CD14-positive monocyte (primary cell): ENCODE measurements at regions not wholly inside any gene's neighbourhood (a gene's known extent, or its start where the extent isn't known, plus 50 kb on each side); places are given as distances from the start of the nearest gene placed in this dataset.

Experiments
- DNase-seq, 3 donors: peaks; one replicate each; pipeline ENCODE4 v3.0.0-alpha.2; 2011 to 2022
- H2AFZ ChIP-seq: 2 replicates; pipeline ENCODE4 v1.6.0; 2012; ENCODE audit warnings: mild to moderate bottlenecking, low read depth, low read length, inconsistent platforms; ENCODE audit not compliant: insufficient read depth, poor library complexity, severe bottlenecking
- H3K27ac ChIP-seq, 2 donors: 1 replicate in 1 of 2; 2 replicates in 1 of 2; pipeline ENCODE4 v1.5.1; 2012 to 2013; ENCODE audit warnings: low read length in 2 of 2, control low read depth in 1 of 2, inconsistent platforms in 1 of 2, low read depth in 1 of 2, mild to moderate bottlenecking in 1 of 2
- H3K27me3 ChIP-seq, 2 donors: one replicate each; pipeline versions ENCODE4 v1.6.0 to v1.6.1; 2011 to 2013; ENCODE audit warnings: low read length in 2 of 2; ENCODE audit not compliant: control insufficient read depth in 2 of 2, insufficient read depth in 2 of 2
- H3K36me3 ChIP-seq, 2 donors: replicated peaks in 1 of 2; 1 replicate in 1 of 2; 2 replicates in 1 of 2; pipeline versions ENCODE4 v1.5.1 to v1.6.1; 2012 to 2013; ENCODE audit warnings: low read length in 2 of 2, control low read depth in 1 of 2, inconsistent platforms in 1 of 2, mild to moderate bottlenecking in 1 of 2; ENCODE audit not compliant: insufficient read depth in 2 of 2, control insufficient read depth in 1 of 2
- H3K4me1 ChIP-seq, 2 donors: 1 replicate in 1 of 2; 2 replicates in 1 of 2; pipeline versions ENCODE4 v1.5.1 to v1.6.1; 2012 to 2013; ENCODE audit warnings: low read length in 2 of 2, control low read depth in 1 of 2, inconsistent platforms in 1 of 2, mild to moderate bottlenecking in 1 of 2, moderate library complexity in 1 of 2; ENCODE audit not compliant: insufficient read depth in 2 of 2, control insufficient read depth in 1 of 2
- H3K4me2 ChIP-seq: replicated peaks from 2 replicates; pipeline ENCODE3; 2012; ENCODE audit warnings: low read length, moderate library complexity, mild to moderate bottlenecking; ENCODE audit not compliant: poor library complexity, severe bottlenecking; ENCODE audit errors: extremely low read depth
- H3K4me3 ChIP-seq, 3 experiments: fragments of 200-600 bp in 1 of 3; sonication (generic) in 1 of 3; replicated peaks in 1 of 3; 1 replicate in 2 of 3; 2 replicates in 1 of 3; pipeline ENCODE4 v1.5.1; 2011 to 2013; ENCODE audit warnings: low read length in 3 of 3, mild to moderate bottlenecking in 3 of 3, control low read depth in 2 of 3, low read depth in 2 of 3, inconsistent platforms in 1 of 3, moderate library complexity in 1 of 3
- H3K79me2 ChIP-seq: 2 replicates; pipeline ENCODE4 v1.6.0; 2012; ENCODE audit warnings: mild to moderate bottlenecking, control low read depth, inconsistent platforms, low read length, moderate library complexity; ENCODE audit not compliant: insufficient read depth
- H3K9ac ChIP-seq: 2 replicates; pipeline ENCODE4 v1.6.0; 2017; ENCODE audit warnings: low read length, mild to moderate bottlenecking; ENCODE audit not compliant: insufficient read depth, poor library complexity, severe bottlenecking
- H3K9me3 ChIP-seq, 2 donors: replicated peaks in 1 of 2; 1 replicate in 1 of 2; 2 replicates in 1 of 2; pipeline versions ENCODE4 v1.5.1 to v1.6.1; 2012 to 2013; ENCODE audit warnings: low read length in 2 of 2, control low read depth in 1 of 2; ENCODE audit not compliant: control insufficient read depth in 1 of 2, insufficient read depth in 1 of 2
- H4K20me1 ChIP-seq: 2 replicates; pipeline ENCODE4 v1.6.0; 2012; ENCODE audit warnings: mild to moderate bottlenecking, low read length, control low read depth, moderate library complexity; ENCODE audit not compliant: insufficient read depth
- H3K27ac Mint-ChIP-seq, 7 donors: one replicate each; pipeline ENCODE4 v1.8.0; 2020; ENCODE audit warnings: mild to moderate bottlenecking in 7 of 7, mixed read lengths in 7 of 7, moderate library complexity in 6 of 7, inconsistent platforms in 2 of 7
- H3K27me3 Mint-ChIP-seq, 3 donors: one replicate each; pipeline ENCODE4 v1.8.0; 2021 to 2022; ENCODE audit warnings: low read depth in 3 of 3, mild to moderate bottlenecking in 3 of 3, mixed read lengths in 3 of 3, moderate library complexity in 3 of 3, inconsistent platforms in 1 of 3
- H3K36me3 Mint-ChIP-seq, 2 donors: one replicate each; pipeline ENCODE4 v1.8.0; 2020; ENCODE audit warnings: mixed read lengths in 2 of 2, inconsistent platforms in 1 of 2, mild to moderate bottlenecking in 1 of 2
- H3K4me1 Mint-ChIP-seq: one replicate; pipeline ENCODE4 v1.8.0; 2020; ENCODE audit warnings: mild to moderate bottlenecking, mixed read lengths
- H3K4me3 Mint-ChIP-seq, 2 donors: one replicate each; pipeline ENCODE4 v1.8.0; 2020; ENCODE audit warnings: mild to moderate bottlenecking in 2 of 2, mixed read lengths in 2 of 2, moderate library complexity in 1 of 2
- H3K9me3 Mint-ChIP-seq, 7 donors: one replicate each; pipeline ENCODE4 v1.8.0; 2020 to 2022; ENCODE audit warnings: mixed read lengths in 7 of 7, mild to moderate bottlenecking in 6 of 7, moderate library complexity in 6 of 7, inconsistent platforms in 2 of 7
- WGBS: methylation state at CpG from one replicate; pipeline ENCODE4 v1.1.5; 2013; ENCODE audit warnings: missing lambda C conversion rate; ENCODE audit not compliant: insufficient coverage; 5-methylcytosine and 5-hydroxymethylcytosine counted together
- intact Hi-C, 2 donors: fragments of 100-400 bp; cut with micrococcal nuclease; formaldehyde crosslinking; loops; one replicate each; pipeline versions ENCODE4 v1.15.0 to v1.15.1; 2023
- TF ChIP-seq, protein P1 (sequence below): fragments of 200-600 bp; IDR thresholded peaks from one replicate; pipeline ENCODE4 v1.8.0; 2022; ENCODE audit warnings: antibody characterized with exemption, mild to moderate bottlenecking

DNA sequence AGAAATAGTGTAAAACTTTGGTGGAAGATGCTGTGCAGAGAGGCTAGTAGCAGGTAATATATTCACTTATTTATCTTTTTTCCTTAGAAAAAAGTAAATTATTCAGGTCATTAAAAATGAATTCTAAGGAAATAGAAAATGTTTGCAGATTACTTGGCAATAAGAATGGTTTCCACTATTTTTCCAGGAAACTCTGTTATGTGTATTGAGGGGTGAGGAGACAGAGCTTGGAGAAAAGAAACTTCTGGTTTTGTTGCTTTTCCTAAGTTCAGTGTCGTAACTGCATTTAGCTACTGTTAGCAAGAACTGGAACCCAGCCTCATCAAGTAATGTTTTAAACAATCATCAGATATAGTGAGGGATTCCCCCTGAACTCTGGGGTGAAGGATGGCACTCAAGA lies 79.2 kb upstream of the SMLR1 start:
- no peak overlapping the region for H3K27ac ChIP-seq
- H3K4me2 ChIP-seq: no peak overlapping the region
- peaks cover 12 to 16% of the 10 kb centered on the region in 2 donors for H3K9me3 ChIP-seq
- no peak overlapping the region for H3K4me3 Mint-ChIP-seq
- no peaks in the 10 kb centered on the region for H4K20me1 ChIP-seq
- intact Hi-C loops: no loop called here
- no peaks in the 10 kb centered on the region for H3K4me1 ChIP-seq
- H3K27me3 Mint-ChIP-seq: peaks cover 0 to 4% (median 1%) of the 10 kb centered on the region in 3 donors
- no CpG with 5 or more reads among the region's 1 CpG for WGBS
- H3K4me1 Mint-ChIP-seq: no peaks in the 10 kb centered on the region
- peaks cover 4 to 16% (median 13%) of the 10 kb centered on the region in 7 donors for H3K9me3 Mint-ChIP-seq
- H3K36me3 ChIP-seq: no peaks in the 10 kb centered on the region
- H3K27me3 ChIP-seq: no peaks in the 10 kb centered on the region
- no peaks in the 10 kb centered on the region for H3K36me3 Mint-ChIP-seq
- DNase-seq: no peak
- no peak overlapping the region for H3K4me3 ChIP-seq
- no peaks in the 10 kb centered on the region for H3K79me2 ChIP-seq
- TF ChIP-seq, protein P1, sequence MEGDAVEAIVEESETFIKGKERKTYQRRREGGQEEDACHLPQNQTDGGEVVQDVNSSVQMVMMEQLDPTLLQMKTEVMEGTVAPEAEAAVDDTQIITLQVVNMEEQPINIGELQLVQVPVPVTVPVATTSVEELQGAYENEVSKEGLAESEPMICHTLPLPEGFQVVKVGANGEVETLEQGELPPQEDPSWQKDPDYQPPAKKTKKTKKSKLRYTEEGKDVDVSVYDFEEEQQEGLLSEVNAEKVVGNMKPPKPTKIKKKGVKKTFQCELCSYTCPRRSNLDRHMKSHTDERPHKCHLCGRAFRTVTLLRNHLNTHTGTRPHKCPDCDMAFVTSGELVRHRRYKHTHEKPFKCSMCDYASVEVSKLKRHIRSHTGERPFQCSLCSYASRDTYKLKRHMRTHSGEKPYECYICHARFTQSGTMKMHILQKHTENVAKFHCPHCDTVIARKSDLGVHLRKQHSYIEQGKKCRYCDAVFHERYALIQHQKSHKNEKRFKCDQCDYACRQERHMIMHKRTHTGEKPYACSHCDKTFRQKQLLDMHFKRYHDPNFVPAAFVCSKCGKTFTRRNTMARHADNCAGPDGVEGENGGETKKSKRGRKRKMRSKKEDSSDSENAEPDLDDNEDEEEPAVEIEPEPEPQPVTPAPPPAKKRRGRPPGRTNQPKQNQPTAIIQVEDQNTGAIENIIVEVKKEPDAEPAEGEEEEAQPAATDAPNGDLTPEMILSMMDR: no peak
- H2AFZ ChIP-seq: no peak overlapping the region
- no peak overlapping the region for H3K9ac ChIP-seq
- no peak overlapping the region for H3K27ac Mint-ChIP-seq

DNA sequence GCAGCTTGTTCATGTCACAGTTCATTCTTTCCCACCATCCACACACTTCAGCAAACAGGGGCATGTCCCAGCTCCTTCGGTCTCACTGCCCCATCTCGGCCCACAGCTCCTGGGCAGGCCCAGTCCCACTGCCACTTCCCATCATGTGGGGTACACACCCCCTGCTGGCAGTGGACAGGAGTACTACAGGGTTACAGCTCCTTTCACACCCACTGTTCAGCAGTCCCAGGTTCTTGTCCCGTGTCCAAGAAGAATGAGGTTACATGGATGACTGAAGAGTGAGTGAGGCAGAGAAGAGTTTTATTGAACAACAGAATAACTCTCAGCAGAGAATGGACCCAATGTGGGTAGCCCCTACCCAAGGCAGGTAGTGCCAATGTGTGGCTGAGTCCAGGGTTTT lies 77.8 kb upstream of the SMLR1 start:
- H3K9me3 ChIP-seq: peaks cover 12 to 16% of the 10 kb centered on the region in 2 donors
- Mint-ChIP-seq H3K4me1 (no peaks in the 10 kb centered on the region), H3K4me3 (no peak overlapping the region), H3K36me3 (no peaks in the 10 kb centered on the region), H3K9me3 (peaks cover 4 to 17% (median 13%) of the 10 kb centered on the region in 7 donors), H3K27me3 (peaks cover 0 to 2% (median 1%) of the 10 kb centered on the region in 3 donors), H3K27ac (no peak overlapping the region)
- no peak overlapping the region for H3K9ac ChIP-seq
- H3K79me2 ChIP-seq: no peaks in the 10 kb centered on the region
- H2AFZ ChIP-seq: no peak overlapping the region
- no peak overlapping the region for H3K4me3 ChIP-seq
- TF ChIP-seq, protein P1: no peak
- WGBS: 100% methylated on average over 2 of the region's 3 CpGs
- no peaks in the 10 kb centered on the region for H4K20me1 ChIP-seq
- intact Hi-C loops: no loop called here
- no peak for DNase-seq
- H3K4me2 ChIP-seq: no peak overlapping the region
- H3K36me3 ChIP-seq: no peaks in the 10 kb centered on the region
- H3K27ac ChIP-seq: no peak overlapping the region
- H3K27me3 ChIP-seq: no peaks in the 10 kb centered on the region
- no peaks in the 10 kb centered on the region for H3K4me1 ChIP-seq
